Parathyroid adenoma (tissue), 2 donors: ENCODE measurements at regions not wholly inside any gene's neighbourhood (a gene's known extent, or its start where the extent isn't known, plus 50 kb on each side); places are given as distances from the start of the nearest gene placed in this dataset.

Source experiments
- H2AFZ ChIP-seq: fragments of 300-600 bp; sonication (generic); one replicate; pipeline ENCODE4 v1.7.0; 2017; ENCODE audit warnings: antibody characterized with exemption, mild to moderate bottlenecking
- H3K27ac ChIP-seq: fragments of 300-600 bp; sonication (generic); one replicate; pipeline ENCODE4 v1.7.0; 2017
- H3K27me3 ChIP-seq: fragments of 300-600 bp; sonication (generic); one replicate; pipeline ENCODE4 v1.7.0; 2017; ENCODE audit warnings: low read length; ENCODE audit not compliant: control insufficient read depth, insufficient read depth
- H3K36me3 ChIP-seq: fragments of 300-600 bp; sonication (generic); one replicate; pipeline ENCODE4 v1.7.0; 2017; ENCODE audit warnings: low read length; ENCODE audit not compliant: control insufficient read depth, insufficient read depth
- H3K4me1 ChIP-seq: fragments of 300-600 bp; sonication (generic); one replicate; pipeline ENCODE4 v1.7.0; 2017; ENCODE audit warnings: control low read depth
- H3K4me2 ChIP-seq: fragments of 300-600 bp; sonication (generic); one replicate; pipeline ENCODE4 v1.7.0; 2017; ENCODE audit warnings: low read length
- H3K4me3 ChIP-seq: fragments of 300-600 bp; sonication (generic); one replicate; pipeline ENCODE4 v1.7.0; 2017; ENCODE audit warnings: low read depth, low read length
- H3K79me2 ChIP-seq: fragments of 300-600 bp; sonication (generic); one replicate; pipeline ENCODE4 v1.7.0; 2017; ENCODE audit warnings: control low read depth
- H3K9ac ChIP-seq: fragments of 300-600 bp; sonication (generic); one replicate; pipeline ENCODE4 v1.7.0; 2017; ENCODE audit warnings: mild to moderate bottlenecking
- H3K9me3 ChIP-seq: fragments of 300-600 bp; sonication (generic); one replicate; pipeline ENCODE4 v1.7.0; 2017; ENCODE audit warnings: low read length; ENCODE audit not compliant: control insufficient read depth
- CTCF ChIP-seq: fragments of 300-600 bp; sonication (generic); IDR thresholded peaks from one replicate; pipeline ENCODE4 v1.7.0; 2017; ENCODE audit warnings: antibody characterized with exemption, mild to moderate bottlenecking
- donor health status: primary hyperparathyroidism.

DNA sequence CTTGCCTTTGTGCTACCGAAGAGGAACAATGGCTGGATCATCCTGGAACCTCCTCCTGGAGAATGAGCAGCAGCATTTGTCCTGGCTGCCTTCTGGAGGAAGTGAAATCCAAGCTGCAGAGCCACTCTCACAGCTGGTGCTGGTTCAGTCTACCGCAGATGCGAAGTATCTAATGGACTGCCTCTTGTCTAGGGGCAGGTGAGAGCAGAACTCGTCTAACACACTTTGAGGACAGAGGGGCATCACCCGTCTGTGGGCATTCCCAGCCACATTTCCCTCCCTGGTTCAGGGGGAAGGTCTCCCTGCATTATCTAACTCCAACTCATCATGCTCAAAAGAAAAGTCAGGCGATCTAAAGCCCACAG, 338.2 kb upstream of the GATB start:
- H3K4me3 ChIP-seq = no peak overlapping the region
- H3K36me3 ChIP-seq = no peaks in the 10 kb centered on the region
- no peaks in the 10 kb centered on the region for H3K4me1 ChIP-seq
- H3K79me2 ChIP-seq = no peaks in the 10 kb centered on the region
- no peak for TF ChIP-seq CTCF
- H3K9ac ChIP-seq = no peak overlapping the region
- no peak overlapping the region for H2AFZ ChIP-seq
- H3K27ac ChIP-seq = no peak overlapping the region
- H3K9me3 ChIP-seq = no peaks in the 10 kb centered on the region
- no peak overlapping the region for H3K4me2 ChIP-seq
- H3K27me3 ChIP-seq = no peaks in the 10 kb centered on the region

- no peak overlapping the region for H3K27ac ChIP-seq
- H3K9me3 ChIP-seq = no peaks in the 10 kb centered on the region
- H3K27me3 ChIP-seq = no peaks in the 10 kb centered on the region
- H2AFZ ChIP-seq = no peak overlapping the region
- H3K9ac ChIP-seq = no peak overlapping the region
- H3K4me1 ChIP-seq = no peaks in the 10 kb centered on the region
- no peaks in the 10 kb centered on the region for H3K79me2 ChIP-seq
- H3K4me3 ChIP-seq = no peak overlapping the region
- no peak for TF ChIP-seq CTCF
- H3K4me2 ChIP-seq = no peak overlapping the region
- H3K36me3 ChIP-seq = no peaks in the 10 kb centered on the region
Observed at GRCh38 chr4:152098365-152099060, 337.7 kb upstream of the GATB start.

- TF ChIP-seq CTCF = no peak
- Histone ChIP-seq H3K9ac (no peak overlapping the region), H3K4me1 (no peaks in the 10 kb centered on the region), H3K79me2 (no peaks in the 10 kb centered on the region), H3K27me3 (no peaks in the 10 kb centered on the region), H3K4me3 (no peak overlapping the region), H2AFZ (no peak overlapping the region), H3K27ac (no peak overlapping the region), H3K4me2 (no peak overlapping the region), H3K9me3 (no peaks in the 10 kb centered on the region), H3K36me3 (no peaks in the 10 kb centered on the region)
Observed at GRCh38 chr4:152097371-152097770, 336.6 kb upstream of the GATB start.

DNA sequence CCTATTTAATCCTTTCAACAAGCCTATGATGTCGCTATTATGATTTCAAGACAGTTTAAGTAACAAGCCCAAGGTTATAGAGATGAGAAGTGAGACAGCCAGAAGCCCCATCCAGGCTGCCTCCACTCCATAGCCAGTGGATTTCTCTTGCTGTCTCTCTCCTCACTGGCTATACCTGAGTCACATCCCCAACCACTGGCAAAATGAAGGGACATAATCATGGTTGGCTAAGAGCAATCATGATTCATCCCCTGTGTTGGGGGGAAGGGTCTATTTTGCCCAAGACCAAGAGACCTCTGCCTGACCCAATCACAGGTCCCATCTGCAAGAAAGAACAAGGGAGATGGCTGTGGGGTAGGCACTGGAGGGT, 334.9 kb upstream of the GATB start:
- Histone ChIP-seq H3K4me1 (no peaks in the 10 kb centered on the region), H3K4me3 (no peak overlapping the region), H3K9me3 (no peaks in the 10 kb centered on the region), H3K27ac (no peak overlapping the region), H2AFZ (no peak overlapping the region), H3K9ac (no peak overlapping the region), H3K27me3 (no peaks in the 10 kb centered on the region), H3K36me3 (no peaks in the 10 kb centered on the region), H3K79me2 (no peaks in the 10 kb centered on the region), H3K4me2 (no peak overlapping the region)
- TF ChIP-seq CTCF = no peak

DNA sequence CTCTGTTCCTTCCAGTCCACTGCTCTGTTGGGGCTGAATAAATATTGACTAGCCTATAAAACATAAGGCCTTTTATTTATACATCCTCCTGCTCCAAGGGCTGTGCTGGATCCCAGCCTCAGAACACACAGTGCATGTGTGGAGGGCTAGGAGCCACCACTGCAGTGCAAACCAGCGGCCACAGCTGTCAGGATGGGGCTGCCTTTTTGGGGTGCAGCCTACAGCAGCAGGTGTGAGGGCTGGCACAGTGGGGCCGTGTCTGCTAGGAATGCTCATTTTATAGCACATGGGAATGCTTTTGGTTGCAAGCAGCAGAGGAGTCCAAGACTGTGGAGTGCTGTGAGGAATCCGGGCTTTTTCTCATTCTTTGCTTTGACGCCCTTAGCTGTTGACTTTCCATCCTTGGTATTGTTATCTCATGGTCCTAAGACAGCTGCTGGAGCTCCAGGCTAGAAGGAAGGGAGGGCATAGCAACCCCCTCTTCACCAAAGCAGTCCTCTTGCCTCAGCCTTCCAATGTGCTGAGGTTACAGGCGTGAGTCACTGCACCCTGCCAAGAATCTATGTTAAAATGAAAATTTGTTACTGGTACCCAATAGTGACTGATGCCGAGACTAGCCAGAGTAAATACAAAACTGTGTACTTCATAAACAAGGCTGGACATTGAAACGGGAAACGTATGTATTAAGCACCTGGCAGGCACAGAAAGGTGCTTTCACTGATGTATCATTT, 334.3 kb upstream of the GATB start:
- H2AFZ ChIP-seq = no peak overlapping the region
- no peak for TF ChIP-seq CTCF
- H3K27me3 ChIP-seq = no peaks in the 10 kb centered on the region
- no peak overlapping the region for H3K4me3 ChIP-seq
- no peaks in the 10 kb centered on the region for H3K4me1 ChIP-seq
- H3K27ac ChIP-seq = no peak overlapping the region
- no peaks in the 10 kb centered on the region for H3K79me2 ChIP-seq
- no peaks in the 10 kb centered on the region for H3K9me3 ChIP-seq
- H3K36me3 ChIP-seq = no peaks in the 10 kb centered on the region
- no peak overlapping the region for H3K4me2 ChIP-seq
- no peak overlapping the region for H3K9ac ChIP-seq
